HG03135 (cell line): ENCODE measurements at regions not wholly inside any gene's neighbourhood (a gene's known extent, or its start where the extent isn't known, plus 50 kb on each side); places are given as distances from the start of the nearest gene placed in this dataset.

Experiments used
- ATAC-seq: cut with Tn5 transposase; IDR thresholded peaks from one replicate; pipeline ENCODE4 v1.9.1; 2021; ENCODE audit warnings: mild to moderate bottlenecking, moderate library complexity; ENCODE audit not compliant: unreplicated experiment

- no peak for ATAC-seq
These were observed 349.5 kb upstream of the CPXCR1 start for GRCh38 chrX:88397551-88397950.

- no peak for ATAC-seq
These were observed 331.0 kb upstream of the CPXCR1 start for GRCh38 chrX:88416002-88416401.

DNA sequence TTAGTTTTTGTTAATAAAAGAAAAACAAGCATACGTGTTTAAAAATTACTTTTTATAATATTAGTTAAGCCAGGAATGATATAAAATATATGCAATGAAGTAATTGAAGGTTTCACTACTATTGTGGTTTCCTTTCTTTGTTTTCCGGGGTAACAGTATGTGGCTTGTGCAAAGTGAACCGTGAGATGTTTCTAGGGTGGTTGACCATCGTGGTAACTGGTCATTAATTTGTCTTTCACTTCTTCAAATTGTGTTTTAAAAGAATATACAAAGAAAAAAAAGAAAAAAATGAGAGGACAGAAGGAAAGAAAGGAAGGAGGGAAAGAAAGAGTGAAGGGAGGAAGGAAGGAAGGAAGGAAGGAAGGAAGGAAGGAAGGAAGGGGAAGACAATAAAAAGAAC lies 330.1 kb upstream of the CPXCR1 start:
- no peak for ATAC-seq

- no peak for ATAC-seq
These were observed 323.0 kb upstream of the CPXCR1 start for GRCh38 chrX:88424071-88424470.

GRCh38 chrX:88424541-88424940 lies 322.5 kb upstream of the CPXCR1 start:
- no peak for ATAC-seq

DNA sequence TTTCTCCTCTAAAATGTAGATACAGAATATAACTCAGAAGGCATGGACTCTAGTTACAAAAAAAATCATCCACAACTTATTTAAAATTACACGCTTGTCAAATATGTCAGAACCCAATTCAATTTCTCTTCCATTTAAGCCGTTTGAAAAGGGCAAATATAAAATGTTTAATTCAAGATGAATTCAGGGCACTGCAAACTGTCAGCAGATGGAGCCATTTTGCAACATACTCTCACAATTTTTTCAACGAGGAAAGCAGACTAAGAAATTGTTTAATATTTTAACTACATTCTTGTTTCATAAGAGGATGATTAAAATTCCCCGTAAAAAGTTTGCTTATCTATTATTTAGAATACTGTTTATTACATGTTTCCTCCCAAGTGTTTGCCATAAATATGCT lies 321.3 kb upstream of the CPXCR1 start:
- ATAC-seq: no peak

DNA sequence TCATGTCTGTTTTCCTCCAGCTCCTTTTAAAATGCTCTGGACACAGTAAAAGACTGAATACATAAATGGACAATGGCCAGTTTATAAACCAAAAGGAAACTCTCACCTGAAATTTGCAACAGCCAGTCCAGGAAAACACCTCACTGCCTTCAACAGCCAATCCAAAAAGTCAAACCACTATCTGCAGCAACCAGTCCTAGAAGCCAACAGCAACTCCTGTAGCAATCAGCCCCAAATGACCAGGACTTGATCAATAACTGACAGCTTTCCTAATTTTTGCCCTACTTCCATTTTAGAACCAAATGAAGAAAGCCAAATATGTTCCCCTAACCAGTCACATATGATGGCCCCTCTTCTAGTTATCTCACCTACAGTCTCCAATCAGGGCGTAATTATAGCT lies 309.5 kb upstream of the CPXCR1 start:
- ATAC-seq: no peak

- no peak for ATAC-seq
These were observed 308.8 kb upstream of the CPXCR1 start for GRCh38 chrX:88438209-88438608.

GRCh38 chrX:88439935-88440334 lies 307.1 kb upstream of the CPXCR1 start:
- no peak for ATAC-seq
